VCaP (cell line): ENCODE measurements at regions not wholly inside any gene's neighbourhood (a gene's known extent, or its start where the extent isn't known, plus 50 kb on each side); places are given as distances from the start of the nearest gene placed in this dataset.

ENCODE experiments used
- H3K27ac ChIP-seq: fragments of 450-650 bp; 2 replicates; pipeline ENCODE4 v1.5.1; 2017
- TF ChIP-seq, protein P1 (sequence below): fragments of 450-650 bp; conservative IDR thresholded peaks from 2 replicates; pipeline ENCODE4 v1.5.1; 2017; ENCODE audit warnings: mild to moderate bottlenecking, moderate library complexity

DNA sequence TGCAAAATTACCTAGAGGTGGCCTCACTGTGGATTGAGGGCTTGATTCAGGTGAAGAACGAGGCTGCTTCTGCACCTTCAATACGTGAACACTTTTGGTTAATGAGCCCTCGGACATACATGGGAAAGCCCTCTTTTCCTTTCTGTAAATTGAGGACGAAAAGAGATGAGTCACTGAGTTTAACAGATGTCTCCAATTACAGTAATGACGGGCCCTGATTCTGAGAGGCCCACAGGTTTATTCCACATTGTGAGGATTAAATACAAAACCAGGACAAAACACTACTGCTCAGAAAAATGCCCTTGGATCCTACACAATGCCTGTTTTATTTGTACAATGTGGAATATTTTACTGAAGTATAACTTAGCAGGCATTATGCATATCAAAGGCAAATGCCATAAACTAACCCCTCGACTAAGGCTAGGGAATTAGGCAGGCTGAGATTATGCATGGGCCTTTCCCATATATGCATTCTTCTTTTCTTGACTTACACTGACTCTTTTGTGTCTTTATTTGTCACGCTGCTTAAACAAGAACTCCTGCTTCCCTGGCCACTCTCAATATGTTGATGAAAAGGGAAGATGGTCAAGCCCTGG is 819.9 kb downstream of the OLFM4 start:
- peak overlapping the region; percentile 73 for H3K27ac ChIP-seq
- TF ChIP-seq, protein P1, sequence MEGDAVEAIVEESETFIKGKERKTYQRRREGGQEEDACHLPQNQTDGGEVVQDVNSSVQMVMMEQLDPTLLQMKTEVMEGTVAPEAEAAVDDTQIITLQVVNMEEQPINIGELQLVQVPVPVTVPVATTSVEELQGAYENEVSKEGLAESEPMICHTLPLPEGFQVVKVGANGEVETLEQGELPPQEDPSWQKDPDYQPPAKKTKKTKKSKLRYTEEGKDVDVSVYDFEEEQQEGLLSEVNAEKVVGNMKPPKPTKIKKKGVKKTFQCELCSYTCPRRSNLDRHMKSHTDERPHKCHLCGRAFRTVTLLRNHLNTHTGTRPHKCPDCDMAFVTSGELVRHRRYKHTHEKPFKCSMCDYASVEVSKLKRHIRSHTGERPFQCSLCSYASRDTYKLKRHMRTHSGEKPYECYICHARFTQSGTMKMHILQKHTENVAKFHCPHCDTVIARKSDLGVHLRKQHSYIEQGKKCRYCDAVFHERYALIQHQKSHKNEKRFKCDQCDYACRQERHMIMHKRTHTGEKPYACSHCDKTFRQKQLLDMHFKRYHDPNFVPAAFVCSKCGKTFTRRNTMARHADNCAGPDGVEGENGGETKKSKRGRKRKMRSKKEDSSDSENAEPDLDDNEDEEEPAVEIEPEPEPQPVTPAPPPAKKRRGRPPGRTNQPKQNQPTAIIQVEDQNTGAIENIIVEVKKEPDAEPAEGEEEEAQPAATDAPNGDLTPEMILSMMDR = no peak

- H3K27ac ChIP-seq = no peak overlapping the region
- TF ChIP-seq, protein P1 = no peak
Observed at GRCh38 chr13:53854321-53854720, 825.7 kb downstream of the OLFM4 start.

DNA sequence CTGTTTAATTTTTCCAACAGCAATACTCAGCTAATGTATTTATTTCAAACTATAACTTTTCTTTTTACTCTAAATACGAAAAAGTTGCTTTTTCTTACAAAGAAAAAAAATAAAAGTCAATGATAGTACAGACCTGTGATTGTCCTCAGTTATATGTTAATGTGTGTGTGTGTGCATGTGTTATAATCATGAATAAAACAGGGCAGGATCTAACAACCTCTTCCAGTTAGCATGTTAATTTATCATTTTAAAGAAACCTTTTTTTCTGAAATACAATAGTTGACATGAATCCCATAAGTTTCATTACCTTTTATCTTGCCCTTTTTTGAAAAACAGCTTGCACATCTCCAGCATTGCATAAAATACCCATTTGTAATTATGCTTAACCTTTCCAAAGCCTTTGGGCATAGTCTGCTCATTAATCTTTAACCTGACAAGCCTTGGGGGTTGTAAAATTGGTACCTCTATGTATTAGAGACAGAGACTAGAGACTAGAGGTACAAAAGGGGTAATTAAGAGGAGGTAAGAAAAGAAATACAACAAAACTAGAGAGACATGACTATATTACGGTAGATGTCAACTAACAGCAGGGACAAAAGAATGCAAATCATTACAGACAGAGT is 828.1 kb downstream of the OLFM4 start:
- H3K27ac ChIP-seq = no peak overlapping the region
- TF ChIP-seq, protein P1 = no peak

DNA sequence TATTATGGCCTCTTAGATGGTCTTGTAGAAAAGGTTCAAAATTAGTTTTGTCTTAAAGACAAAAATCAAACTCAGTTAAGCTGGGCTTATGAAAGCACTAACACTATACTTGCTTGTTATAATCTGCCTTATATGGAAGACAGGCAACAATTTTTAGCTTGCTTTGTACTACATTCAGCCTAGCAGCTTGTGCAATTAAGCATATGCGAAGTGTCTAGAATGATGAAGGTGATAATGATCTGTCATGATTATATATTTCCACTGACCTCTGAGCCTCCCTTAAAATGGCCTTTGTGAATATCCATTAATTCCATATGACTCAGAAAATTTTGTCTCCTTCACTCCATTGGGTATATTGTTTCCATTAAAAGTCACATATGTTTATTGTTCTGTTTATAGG is 834.9 kb downstream of the OLFM4 start:
- no peak overlapping the region for H3K27ac ChIP-seq
- TF ChIP-seq, protein P1 = no peak

GRCh38 chr13:53873558-53873957 is 844.9 kb downstream of the OLFM4 start:
- H3K27ac ChIP-seq = no peak overlapping the region
- TF ChIP-seq, protein P1 = no peak

DNA sequence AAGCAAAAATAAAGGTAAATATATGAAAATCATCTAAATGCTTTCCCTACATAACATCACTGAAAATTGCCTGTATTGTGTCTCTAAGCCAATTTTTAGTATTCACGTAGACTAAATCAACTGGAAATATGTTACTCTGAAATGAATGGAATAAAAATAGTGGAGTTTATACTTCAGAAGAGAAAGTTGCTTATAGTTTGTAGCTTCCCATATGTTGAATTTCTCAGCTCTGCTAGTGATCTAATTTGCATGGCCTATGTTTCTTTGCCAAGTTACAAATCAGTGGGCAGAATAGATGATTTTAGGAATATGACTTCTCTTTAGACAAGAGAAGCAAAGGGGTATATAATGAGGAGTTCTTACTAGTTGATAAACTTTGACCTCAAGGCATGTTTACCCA is 850.2 kb downstream of the OLFM4 start:
- no peak overlapping the region for H3K27ac ChIP-seq
- TF ChIP-seq, protein P1 = no peak

DNA sequence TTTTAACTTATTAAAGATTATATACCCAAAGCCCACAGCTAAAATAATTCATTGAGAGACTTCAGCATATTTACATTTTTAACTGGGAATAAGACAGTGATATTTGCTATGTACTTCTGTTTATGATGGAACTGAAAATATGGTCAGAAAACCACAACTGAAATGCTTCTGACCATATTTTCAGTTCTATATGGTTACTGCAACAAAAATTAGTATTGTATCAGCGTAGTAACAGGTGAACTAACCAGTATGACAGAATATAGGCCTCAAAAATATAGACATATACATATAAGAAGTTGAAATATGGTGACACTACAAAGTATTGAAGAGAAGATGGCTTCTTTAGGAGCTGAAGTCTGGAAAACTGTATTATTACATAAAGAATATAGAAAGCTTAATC is 857.4 kb downstream of the OLFM4 start:
- TF ChIP-seq, protein P1 = no peak
- H3K27ac ChIP-seq = no peak overlapping the region
